ENCODE measurements at regions not wholly inside any gene's neighbourhood (a gene's known extent, or its start where the extent isn't known, plus 50 kb on each side); places are given as distances from the start of the nearest gene placed in this dataset.
"Not testable (repeated sequence)": the region's sequence is repeated elsewhere in the genome, so short reads cannot be mapped to it uniquely, and the experiment has no call there.

- DNase-seq: no peak
Observed at GRCh38 chr20:58033026-58033536, 195.4 kb downstream of the ANKRD60 start.

- DNase-seq: no peak
Observed at GRCh38 chr20:58032599-58032998, 195.9 kb downstream of the ANKRD60 start.

GRCh38 chr20:58031350-58031749 lies 197.1 kb downstream of the ANKRD60 start:
- DNase-seq: not testable (repeated sequence)

- no peak for DNase-seq
Observed at GRCh38 chr20:58028123-58028522, 200.3 kb downstream of the ANKRD60 start.

GRCh38 chr20:58026361-58026760 lies 202.1 kb downstream of the ANKRD60 start:
- no peak for DNase-seq

GRCh38 chr20:58025233-58025632 lies 203.2 kb downstream of the ANKRD60 start:
- DNase-seq: no peak

- no peak for DNase-seq
Observed at GRCh38 chr20:58024241-58024721, 204.2 kb downstream of the ANKRD60 start.

GRCh38 chr20:58023781-58024180 lies 204.7 kb downstream of the ANKRD60 start:
- DNase-seq: no peak

- no peak for DNase-seq
Observed at GRCh38 chr20:58023346-58023745, 205.1 kb downstream of the ANKRD60 start.

GRCh38 chr20:58022711-58023110 lies 205.7 kb downstream of the ANKRD60 start:
- DNase-seq: no peak

- no peak for DNase-seq
Observed at GRCh38 chr20:58021481-58021880, 207.0 kb downstream of the ANKRD60 start.

GRCh38 chr20:58020656-58021454 lies 207.6 kb downstream of the ANKRD60 start:
- no peak for DNase-seq

GRCh38 chr20:58019850-58020625 lies 208.4 kb downstream of the ANKRD60 start:
- DNase-seq: no peak

GRCh38 chr20:58019027-58019849 lies 209.2 kb downstream of the ANKRD60 start:
- no peak for DNase-seq

GRCh38 chr20:58018590-58018989 lies 209.9 kb downstream of the ANKRD60 start:
- DNase-seq: no peak

- no peak for DNase-seq
Observed at GRCh38 chr20:58017970-58018530, 210.4 kb downstream of the ANKRD60 start.

- DNase-seq: no peak
Observed at GRCh38 chr20:58017231-58017969, 211.1 kb downstream of the ANKRD60 start.

GRCh38 chr20:58016779-58017178 lies 211.7 kb downstream of the ANKRD60 start:
- DNase-seq: no peak

- DNase-seq: no peak
Observed at GRCh38 chr20:58014628-58015315, 213.7 kb downstream of the ANKRD60 start.

GRCh38 chr20:58012731-58013510 lies 215.5 kb downstream of the ANKRD60 start:
- no peak for DNase-seq

Data from SHP77 treated with DMSO at 0.1 percent for 48 hours (cell line).